ENCODE measurements at regions not wholly inside any gene's neighbourhood (a gene's known extent, or its start where the extent isn't known, plus 50 kb on each side); places are given as distances from the start of the nearest gene placed in this dataset.
"Not testable (repeated sequence)": the region's sequence is repeated elsewhere in the genome, so short reads cannot be mapped to it uniquely, and the experiment has no call there.

- in situ Hi-C loops (cut with HindIII; ENCODE audit: low sequenced_read_pairs) = no loop called here
- DNase-seq (ENCODE audit: low spot score) = no peak
These were observed 112.6 kb upstream of the MAPK10 start for GRCh38 chr4:86472377-86473019.

GRCh38 chr4:86478151-86478550 lies 116.0 kb upstream of the PTPN13 start:
- in situ Hi-C loops (cut with HindIII; ENCODE audit: low sequenced_read_pairs); DNase-seq (ENCODE audit: low spot score): not testable (repeated sequence)

GRCh38 chr4:86481440-86481839 lies 112.7 kb upstream of the PTPN13 start:
- no peak for DNase-seq (ENCODE audit: low spot score)
- in situ Hi-C loops (cut with HindIII; ENCODE audit: low sequenced_read_pairs) = no loop called here

GRCh38 chr4:86482306-86483172 lies 111.6 kb upstream of the PTPN13 start:
- in situ Hi-C loops (cut with HindIII; ENCODE audit: low sequenced_read_pairs) = no loop called here
- peak; percentile 13 for DNase-seq (ENCODE audit: low spot score)

GRCh38 chr4:86483173-86483490 lies 111.0 kb upstream of the PTPN13 start:
- in situ Hi-C loops (cut with HindIII; ENCODE audit: low sequenced_read_pairs) = no loop called here
- no peak for DNase-seq (ENCODE audit: low spot score)

GRCh38 chr4:86483773-86484172 lies 110.3 kb upstream of the PTPN13 start:
- no peak for DNase-seq (ENCODE audit: low spot score)
- in situ Hi-C loops (cut with HindIII; ENCODE audit: low sequenced_read_pairs) = no loop called here

GRCh38 chr4:86484241-86484640 lies 109.9 kb upstream of the PTPN13 start:
- in situ Hi-C loops (cut with HindIII; ENCODE audit: low sequenced_read_pairs) = no loop called here

GRCh38 chr4:86487738-86488348 lies 106.3 kb upstream of the PTPN13 start:
- in situ Hi-C loops (cut with HindIII; ENCODE audit: low sequenced_read_pairs) = no loop called here
- no peak for DNase-seq (ENCODE audit: low spot score)

More at GRCh38 chr4:86484241-86484640, 109.9 kb upstream of the PTPN13 start:
- DNase-seq (ENCODE audit: low spot score) = no peak

- no peak for DNase-seq (ENCODE audit: low spot score)
- in situ Hi-C loops (cut with HindIII; ENCODE audit: low sequenced_read_pairs) = no loop called here
These were observed 100.7 kb upstream of the PTPN13 start for GRCh38 chr4:86493460-86493859.

GRCh38 chr4:86496094-86497080 lies 97.7 kb upstream of the PTPN13 start:
- in situ Hi-C loops (cut with HindIII; ENCODE audit: low sequenced_read_pairs) = no loop called here

GRCh38 chr4:86497131-86497530 lies 97.0 kb upstream of the PTPN13 start:
- no peak for DNase-seq (ENCODE audit: low spot score)
- in situ Hi-C loops (cut with HindIII; ENCODE audit: low sequenced_read_pairs) = no loop called here

More at GRCh38 chr4:86496094-86497080, 97.7 kb upstream of the PTPN13 start:
- DNase-seq (ENCODE audit: low spot score) = peak; percentile 45

GRCh38 chr4:86497980-86498862 lies 95.9 kb upstream of the PTPN13 start:
- in situ Hi-C loops (cut with HindIII; ENCODE audit: low sequenced_read_pairs) = no loop called here
- DNase-seq (ENCODE audit: low spot score) = peak; percentile 61

- DNase-seq (ENCODE audit: low spot score) = no peak
- in situ Hi-C loops (cut with HindIII; ENCODE audit: low sequenced_read_pairs) = no loop called here
These were observed 95.3 kb upstream of the PTPN13 start for GRCh38 chr4:86498863-86499166.

GRCh38 chr4:86500527-86500926 lies 93.6 kb upstream of the PTPN13 start:
- in situ Hi-C loops (cut with HindIII; ENCODE audit: low sequenced_read_pairs) = no loop called here
- DNase-seq (ENCODE audit: low spot score) = no peak

- in situ Hi-C loops (cut with HindIII; ENCODE audit: low sequenced_read_pairs) = no loop called here
- no peak for DNase-seq (ENCODE audit: low spot score)
These were observed 92.0 kb upstream of the PTPN13 start for GRCh38 chr4:86502081-86502480.

GRCh38 chr4:86506591-86506990 lies 87.5 kb upstream of the PTPN13 start:
- no peak for DNase-seq (ENCODE audit: low spot score)
- in situ Hi-C loops (cut with HindIII; ENCODE audit: low sequenced_read_pairs) = no loop called here

- no peak for DNase-seq (ENCODE audit: low spot score)
- in situ Hi-C loops (cut with HindIII; ENCODE audit: low sequenced_read_pairs) = no loop called here
These were observed 85.7 kb upstream of the PTPN13 start for GRCh38 chr4:86508436-86508835.

GRCh38 chr4:86511590-86511989 lies 82.5 kb upstream of the PTPN13 start:
- in situ Hi-C loops (cut with HindIII; ENCODE audit: low sequenced_read_pairs) = no loop called here
- DNase-seq (ENCODE audit: low spot score) = no peak

All from G401 (cell line).